ENCODE measurements at regions not wholly inside any gene's neighbourhood (a gene's known extent, or its start where the extent isn't known, plus 50 kb on each side); places are given as distances from the start of the nearest gene placed in this dataset.

DNA sequence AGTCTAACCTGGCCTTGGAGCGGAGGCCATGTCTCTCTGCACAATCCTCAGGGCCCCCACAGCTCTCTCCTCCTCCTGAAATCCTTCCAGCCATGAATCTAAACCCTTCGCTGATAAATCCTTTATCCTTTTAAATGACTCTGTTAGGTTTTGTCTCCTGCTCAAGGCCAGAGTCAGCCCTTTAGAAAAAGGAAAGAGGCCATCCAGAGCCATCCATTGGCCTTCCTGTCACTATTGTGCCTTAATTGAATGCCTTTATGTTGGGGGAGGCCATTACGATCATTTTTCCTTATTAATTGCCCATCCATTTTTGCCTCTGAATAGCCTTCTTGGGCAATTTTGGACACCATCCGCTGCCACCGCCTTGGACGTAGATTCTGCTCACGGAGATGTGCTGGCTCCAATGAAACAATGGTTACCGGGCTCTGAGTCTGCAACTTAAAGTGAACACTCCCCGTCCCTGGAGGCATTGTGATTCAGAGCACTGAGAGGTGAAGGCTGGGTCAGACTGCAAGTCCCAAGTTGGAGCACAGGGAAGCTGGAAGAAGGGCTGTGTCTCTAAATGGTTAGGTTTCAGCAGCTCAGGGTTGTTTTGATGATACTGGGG lies 213.0 kb upstream of the E2F8 start:
- no peaks in the 10 kb centered on the region for H3K27me3 ChIP-seq (ENCODE audit: insufficient read depth, low read length)
- H3K36me3 ChIP-seq (ENCODE audit: insufficient read depth, low read depth, low read length), result no peaks in the 10 kb centered on the region
- peaks cover 15% of the 10 kb centered on the region; the same call in 1 of the 2 replicates for H3K4me1 ChIP-seq (ENCODE audit: insufficient read depth, low read length)
- no peak overlapping the region for H3K4me3 ChIP-seq (ENCODE audit: low read length)
- H3K27ac ChIP-seq (ENCODE audit: low read length), result no peak overlapping the region
- no peaks in the 10 kb centered on the region for H3K9me3 ChIP-seq (ENCODE audit: insufficient read depth, low read depth, low read length)
- H3K9ac ChIP-seq (ENCODE audit: low read depth, low read length), result no peak overlapping the region

DNA sequence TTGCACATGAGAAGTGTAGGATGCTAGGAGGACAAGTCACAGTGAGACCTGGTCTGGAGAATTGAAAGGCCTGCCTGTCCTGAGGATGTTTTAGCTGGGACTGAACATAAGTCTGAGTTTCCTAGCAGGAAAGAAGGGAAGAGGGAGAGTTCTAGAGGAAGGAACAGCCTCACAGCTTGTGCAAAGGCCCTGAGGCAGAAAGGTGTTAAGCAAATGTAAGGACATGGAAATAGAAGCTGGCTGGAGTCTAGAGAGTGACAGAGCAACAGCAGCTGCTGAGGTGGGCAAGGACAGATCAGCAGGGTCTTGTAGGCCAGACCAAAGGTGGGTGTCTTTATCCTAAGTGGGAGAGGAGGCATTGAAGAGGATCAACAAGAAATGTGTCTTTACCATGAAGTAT lies 210.9 kb upstream of the E2F8 start:
- no peak overlapping the region for H3K9ac ChIP-seq (ENCODE audit: low read depth, low read length)
- no peak overlapping the region for H3K4me3 ChIP-seq (ENCODE audit: low read length)
- no peaks in the 10 kb centered on the region for H3K36me3 ChIP-seq (ENCODE audit: insufficient read depth, low read depth, low read length)
- no peaks in the 10 kb centered on the region for H3K27me3 ChIP-seq (ENCODE audit: insufficient read depth, low read length)
- H3K27ac ChIP-seq (ENCODE audit: low read length), result no peak overlapping the region
- H3K4me1 ChIP-seq (ENCODE audit: insufficient read depth, low read length), result peaks cover 14% of the 10 kb centered on the region; the same call in 1 of the 2 replicates
- H3K9me3 ChIP-seq (ENCODE audit: insufficient read depth, low read depth, low read length), result no peaks in the 10 kb centered on the region

DNA sequence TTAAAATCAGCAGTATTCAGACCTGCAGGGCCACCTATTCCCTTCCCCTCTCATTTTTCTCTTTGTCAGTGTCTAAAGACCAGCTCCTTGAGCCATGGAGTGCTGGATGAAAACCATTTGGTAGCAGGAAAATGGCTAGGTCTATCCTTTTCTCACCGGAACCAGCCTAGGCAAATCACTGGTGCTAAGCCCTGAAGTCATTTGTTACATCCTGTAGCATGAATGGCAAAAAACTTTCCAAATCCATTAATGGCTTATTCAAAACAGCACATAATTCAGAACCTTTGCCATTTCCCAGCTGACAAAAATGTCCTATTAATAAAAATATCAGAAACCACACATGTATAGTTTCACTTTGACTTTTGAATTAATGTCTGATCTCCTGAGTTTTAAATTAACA lies 209.5 kb upstream of the E2F8 start:
- H3K9me3 ChIP-seq (ENCODE audit: insufficient read depth, low read depth, low read length), result no peaks in the 10 kb centered on the region
- H3K27me3 ChIP-seq (ENCODE audit: insufficient read depth, low read length), result no peaks in the 10 kb centered on the region
- H3K9ac ChIP-seq (ENCODE audit: low read depth, low read length), result no peak overlapping the region
- H3K27ac ChIP-seq (ENCODE audit: low read length), result no peak overlapping the region
- no peaks in the 10 kb centered on the region for H3K36me3 ChIP-seq (ENCODE audit: insufficient read depth, low read depth, low read length)
- H3K4me3 ChIP-seq (ENCODE audit: low read length), result no peak overlapping the region
- H3K4me1 ChIP-seq (ENCODE audit: insufficient read depth, low read length), result peaks cover under 1% of the 10 kb centered on the region; the same call in 1 of the 2 replicates

DNA sequence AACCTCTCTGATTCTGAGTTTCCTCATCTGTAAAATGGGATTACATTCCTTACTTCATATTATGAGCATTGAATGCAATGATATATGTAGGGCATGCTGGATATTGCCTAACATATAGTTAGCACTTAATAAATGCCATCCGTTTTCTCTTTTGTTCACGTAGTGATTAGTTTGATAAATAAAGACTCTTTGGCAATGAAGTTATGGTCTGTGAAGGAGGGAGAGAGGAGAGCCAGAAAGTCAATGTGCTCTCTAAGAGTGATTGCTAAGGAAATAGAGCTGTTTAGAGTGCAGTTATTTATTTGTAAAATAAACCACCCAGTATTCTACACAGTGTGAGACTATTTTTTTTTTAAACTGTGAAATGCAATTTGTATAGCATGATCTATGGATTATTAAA lies 207.9 kb upstream of the E2F8 start:
- H3K27me3 ChIP-seq (ENCODE audit: insufficient read depth, low read length), result no peaks in the 10 kb centered on the region
- no peaks in the 10 kb centered on the region for H3K9me3 ChIP-seq (ENCODE audit: insufficient read depth, low read depth, low read length)
- H3K36me3 ChIP-seq (ENCODE audit: insufficient read depth, low read depth, low read length), result no peaks in the 10 kb centered on the region
- no peaks in the 10 kb centered on the region for H3K4me1 ChIP-seq (ENCODE audit: insufficient read depth, low read length)
- H3K9ac ChIP-seq (ENCODE audit: low read depth, low read length), result no peak overlapping the region
- no peak overlapping the region for H3K4me3 ChIP-seq (ENCODE audit: low read length)
- H3K27ac ChIP-seq (ENCODE audit: low read length), result no peak overlapping the region

DNA sequence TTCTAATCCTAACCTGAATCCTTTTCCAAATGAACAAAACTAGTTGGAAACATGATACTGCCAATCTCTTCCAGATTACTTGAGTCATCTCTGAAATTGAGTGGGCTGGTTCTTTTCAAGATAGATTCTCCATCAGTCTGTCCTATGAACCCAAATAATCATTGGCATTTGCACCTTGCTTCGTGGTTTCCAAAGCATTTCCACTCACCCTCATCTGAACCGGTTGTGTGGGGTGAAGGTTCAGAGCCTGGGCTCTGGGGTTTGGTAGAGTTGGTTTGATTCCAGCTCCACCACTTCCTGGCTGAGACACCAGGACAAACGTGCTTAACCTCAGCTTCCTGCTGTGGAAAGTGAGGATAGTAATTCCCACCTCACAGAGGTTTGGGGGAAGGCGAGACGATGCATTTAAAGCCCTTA lies 206.4 kb upstream of the E2F8 start:
- Histone ChIP-seq H3K4me3 (ENCODE audit: low read length) (no peak overlapping the region), H3K9ac (ENCODE audit: low read depth, low read length) (no peak overlapping the region), H3K27me3 (ENCODE audit: insufficient read depth, low read length) (no peaks in the 10 kb centered on the region), H3K27ac (ENCODE audit: low read length) (no peak overlapping the region), H3K9me3 (ENCODE audit: insufficient read depth, low read depth, low read length) (no peaks in the 10 kb centered on the region), H3K4me1 (ENCODE audit: insufficient read depth, low read length) (no peaks in the 10 kb centered on the region), H3K36me3 (ENCODE audit: insufficient read depth, low read depth, low read length) (no peaks in the 10 kb centered on the region)

DNA sequence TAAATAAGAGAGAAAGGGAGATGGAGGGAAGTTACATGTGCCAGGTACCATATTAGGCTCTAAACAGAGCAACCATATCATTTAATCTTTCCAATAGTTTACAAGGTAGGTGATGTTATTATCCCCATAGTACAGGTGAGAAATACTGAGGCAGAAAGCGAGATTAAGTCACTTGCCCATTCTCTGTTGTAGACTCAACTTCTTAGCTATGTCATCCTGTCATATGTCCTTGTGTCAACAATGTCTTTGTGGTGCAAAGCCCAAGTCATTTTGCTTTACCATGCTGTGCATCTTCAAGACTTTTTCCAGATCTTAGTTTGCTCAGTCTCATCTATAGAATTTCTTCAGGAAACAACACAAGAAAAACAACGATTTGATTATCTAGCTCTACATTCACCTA lies 205.0 kb upstream of the E2F8 start:
- no peaks in the 10 kb centered on the region for H3K27me3 ChIP-seq (ENCODE audit: insufficient read depth, low read length)
- H3K36me3 ChIP-seq (ENCODE audit: insufficient read depth, low read depth, low read length), result no peaks in the 10 kb centered on the region
- H3K27ac ChIP-seq (ENCODE audit: low read length), result no peak overlapping the region
- H3K9me3 ChIP-seq (ENCODE audit: insufficient read depth, low read depth, low read length), result no peaks in the 10 kb centered on the region
- no peak overlapping the region for H3K4me3 ChIP-seq (ENCODE audit: low read length)
- no peaks in the 10 kb centered on the region for H3K4me1 ChIP-seq (ENCODE audit: insufficient read depth, low read length)
- no peak overlapping the region for H3K9ac ChIP-seq (ENCODE audit: low read depth, low read length)

DNA sequence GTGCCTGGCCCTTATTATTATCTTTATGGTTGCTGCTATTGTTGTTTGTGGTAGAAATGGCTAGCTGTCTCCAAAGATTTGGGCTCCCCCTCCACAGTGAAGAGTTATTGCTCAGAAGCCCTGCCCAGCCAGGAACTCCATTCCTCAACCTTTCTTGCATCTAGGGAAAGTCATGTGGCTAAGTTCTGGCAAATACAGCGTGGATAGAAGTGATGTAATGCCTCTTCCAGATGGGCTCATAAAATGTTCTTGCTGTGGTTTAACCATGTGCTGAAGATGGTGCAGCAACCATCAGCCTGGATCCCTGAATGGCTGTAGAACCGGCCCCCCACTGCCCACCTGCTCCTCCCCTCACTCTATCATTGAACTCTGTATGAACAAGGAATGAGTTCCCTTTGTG lies 203.5 kb upstream of the E2F8 start:
- Histone ChIP-seq H3K36me3 (ENCODE audit: insufficient read depth, low read depth, low read length) (no peaks in the 10 kb centered on the region), H3K27me3 (ENCODE audit: insufficient read depth, low read length) (no peaks in the 10 kb centered on the region), H3K27ac (ENCODE audit: low read length) (no peak overlapping the region), H3K4me1 (ENCODE audit: insufficient read depth, low read length) (no peaks in the 10 kb centered on the region), H3K9me3 (ENCODE audit: insufficient read depth, low read depth, low read length) (no peaks in the 10 kb centered on the region), H3K9ac (ENCODE audit: low read depth, low read length) (no peak overlapping the region), H3K4me3 (ENCODE audit: low read length) (no peak overlapping the region)

DNA sequence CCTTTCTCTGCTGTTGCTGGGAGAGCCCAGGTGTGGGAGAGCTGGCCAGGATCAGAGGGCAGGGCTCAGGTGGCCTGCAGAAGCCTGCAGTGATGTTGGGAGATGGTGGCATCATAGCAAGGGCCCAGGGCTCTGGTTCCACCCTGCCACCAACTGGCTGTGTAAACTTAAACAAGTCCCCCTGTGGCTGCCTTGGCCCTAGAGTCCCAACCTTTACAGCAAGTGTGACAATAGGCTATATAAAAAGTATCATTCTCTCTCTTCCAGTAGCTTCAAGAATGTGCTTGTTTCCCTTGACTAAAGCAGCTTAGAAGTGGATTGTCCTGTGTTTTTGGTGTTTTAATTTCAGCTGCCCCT lies 201.8 kb upstream of the E2F8 start:
- Histone ChIP-seq H3K4me1 (ENCODE audit: insufficient read depth, low read length) (no peaks in the 10 kb centered on the region), H3K9me3 (ENCODE audit: insufficient read depth, low read depth, low read length) (no peaks in the 10 kb centered on the region), H3K9ac (ENCODE audit: low read depth, low read length) (no peak overlapping the region), H3K27me3 (ENCODE audit: insufficient read depth, low read length) (no peaks in the 10 kb centered on the region), H3K36me3 (ENCODE audit: insufficient read depth, low read depth, low read length) (no peaks in the 10 kb centered on the region), H3K27ac (ENCODE audit: low read length) (no peak overlapping the region), H3K4me3 (ENCODE audit: low read length) (no peak overlapping the region)

DNA sequence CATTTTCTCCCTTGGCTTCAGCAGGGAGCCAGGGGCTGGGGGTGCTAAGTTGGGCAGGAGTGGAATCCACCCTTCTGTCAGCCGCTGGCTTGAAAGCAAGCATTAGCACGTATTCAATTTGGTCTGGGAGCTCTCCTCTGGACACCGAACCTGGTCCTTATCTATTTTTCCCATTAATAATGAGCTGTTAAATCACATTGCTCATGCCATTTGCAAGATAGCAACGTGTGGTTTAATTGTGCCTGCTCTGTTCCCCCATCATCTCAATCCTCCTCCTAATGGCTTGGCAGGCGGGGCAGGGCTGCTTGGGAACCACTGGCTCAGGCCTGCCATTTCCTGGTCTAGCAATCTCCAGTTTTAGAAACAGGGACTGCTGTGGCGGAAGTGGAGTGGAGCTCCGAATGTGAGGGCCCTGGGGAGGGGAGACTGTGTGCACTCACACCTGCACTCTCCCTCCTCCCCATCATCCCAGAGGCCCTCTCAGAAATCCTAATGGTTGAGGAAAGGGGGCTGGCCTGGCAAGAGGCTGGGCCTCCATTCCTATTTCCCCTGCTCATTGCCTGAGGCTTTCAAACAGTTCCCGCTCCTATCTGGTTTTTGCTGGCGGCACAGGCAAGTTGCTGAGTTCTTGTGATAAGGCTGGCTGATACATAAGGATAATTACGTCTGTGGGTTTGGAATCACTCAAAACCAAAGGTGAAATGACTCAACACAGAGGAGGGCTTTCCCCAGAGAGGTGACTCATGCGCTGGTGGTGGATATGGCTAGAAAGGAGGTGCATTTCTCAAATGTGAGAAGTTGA lies 201.2 kb upstream of the E2F8 start:
- Histone ChIP-seq H3K36me3 (ENCODE audit: insufficient read depth, low read depth, low read length) (no peaks in the 10 kb centered on the region), H3K27ac (ENCODE audit: low read length) (no peak overlapping the region), H3K9ac (ENCODE audit: low read depth, low read length) (no peak overlapping the region), H3K9me3 (ENCODE audit: insufficient read depth, low read depth, low read length) (no peaks in the 10 kb centered on the region), H3K4me1 (ENCODE audit: insufficient read depth, low read length) (no peaks in the 10 kb centered on the region), H3K4me3 (ENCODE audit: low read length) (no peak overlapping the region), H3K27me3 (ENCODE audit: insufficient read depth, low read length) (no peaks in the 10 kb centered on the region)

DNA sequence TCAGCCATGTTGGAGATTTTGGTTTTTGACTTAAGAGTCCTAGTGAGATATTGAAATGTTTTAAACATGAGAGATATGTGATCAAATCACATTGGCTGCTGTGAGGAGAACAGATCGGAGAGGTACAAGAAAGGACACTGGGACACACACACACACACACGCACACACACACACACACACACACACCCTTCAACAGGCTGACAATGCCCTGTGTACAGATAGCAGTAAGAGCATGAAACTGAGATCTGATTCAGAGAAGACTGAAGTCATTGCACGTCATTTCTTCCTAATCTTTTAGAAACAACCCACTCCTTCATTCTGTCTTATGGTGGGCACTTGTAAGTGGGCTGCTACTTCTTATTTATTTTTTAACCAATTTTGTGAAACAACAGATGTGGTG lies 200.5 kb upstream of the E2F8 start:
- Histone ChIP-seq H3K4me3 (ENCODE audit: low read length) (no peak overlapping the region), H3K27ac (ENCODE audit: low read length) (no peak overlapping the region), H3K9me3 (ENCODE audit: insufficient read depth, low read depth, low read length) (no peaks in the 10 kb centered on the region), H3K27me3 (ENCODE audit: insufficient read depth, low read length) (no peaks in the 10 kb centered on the region), H3K4me1 (ENCODE audit: insufficient read depth, low read length) (no peaks in the 10 kb centered on the region), H3K9ac (ENCODE audit: low read depth, low read length) (no peak overlapping the region), H3K36me3 (ENCODE audit: insufficient read depth, low read depth, low read length) (no peaks in the 10 kb centered on the region)

DNA sequence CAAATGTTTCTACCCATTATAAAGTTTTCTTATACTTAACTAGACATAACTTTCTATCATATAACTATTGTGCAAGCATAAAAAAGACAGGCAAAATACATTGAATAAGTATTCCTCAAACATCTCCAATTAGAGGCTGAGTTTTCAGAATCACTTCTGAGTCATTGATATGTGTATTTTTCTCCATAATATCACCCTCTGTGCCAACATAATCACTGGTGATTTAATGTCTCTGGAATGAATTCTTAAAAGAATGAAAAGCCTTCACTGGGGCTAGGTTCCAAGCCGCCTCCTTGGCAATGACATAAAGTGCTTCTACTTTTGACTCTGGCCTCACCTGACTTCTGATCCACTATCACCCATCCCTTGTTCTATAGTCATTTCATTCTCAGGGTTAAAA lies 197.0 kb upstream of the E2F8 start:
- no peak overlapping the region for H3K27ac ChIP-seq (ENCODE audit: low read length)
- H3K9me3 ChIP-seq (ENCODE audit: insufficient read depth, low read depth, low read length), result no peaks in the 10 kb centered on the region
- H3K9ac ChIP-seq (ENCODE audit: low read depth, low read length), result no peak overlapping the region
- H3K27me3 ChIP-seq (ENCODE audit: insufficient read depth, low read length), result no peaks in the 10 kb centered on the region
- no peak overlapping the region for H3K4me3 ChIP-seq (ENCODE audit: low read length)
- H3K36me3 ChIP-seq (ENCODE audit: insufficient read depth, low read depth, low read length), result no peaks in the 10 kb centered on the region
- peaks cover 10% of the 10 kb centered on the region; the same call in 1 of the 2 replicates for H3K4me1 ChIP-seq (ENCODE audit: insufficient read depth, low read length)

DNA sequence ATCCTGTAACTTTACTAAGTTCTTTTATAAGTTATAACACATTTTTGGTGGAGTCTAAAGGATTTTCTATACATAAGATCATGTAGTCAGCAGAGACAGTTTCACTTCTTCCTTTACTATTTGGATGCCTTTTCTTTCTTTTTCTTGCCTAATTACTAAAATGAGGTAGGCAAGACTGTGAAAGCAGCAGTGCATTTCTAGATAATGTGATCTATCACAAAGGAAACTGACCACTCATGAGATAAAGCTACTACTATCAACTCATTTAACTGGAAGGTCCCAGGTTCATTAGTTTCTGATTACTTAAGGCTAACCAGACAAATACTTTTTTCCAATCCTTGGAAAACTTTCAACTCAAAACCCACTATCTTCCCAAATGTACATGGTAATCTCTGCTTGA lies 196.2 kb upstream of the E2F8 start:
- Histone ChIP-seq H3K27me3 (ENCODE audit: insufficient read depth, low read length) (no peaks in the 10 kb centered on the region), H3K9me3 (ENCODE audit: insufficient read depth, low read depth, low read length) (no peaks in the 10 kb centered on the region), H3K27ac (ENCODE audit: low read length) (no peak overlapping the region), H3K9ac (ENCODE audit: low read depth, low read length) (no peak overlapping the region), H3K4me1 (ENCODE audit: insufficient read depth, low read length) (peaks cover 12% of the 10 kb centered on the region; the same call in 1 of the 2 replicates), H3K4me3 (ENCODE audit: low read length) (no peak overlapping the region), H3K36me3 (ENCODE audit: insufficient read depth, low read depth, low read length) (no peaks in the 10 kb centered on the region)

Data from iPS-20b (cell line).